ENCODE measurements at regions not wholly inside any gene's neighbourhood (a gene's known extent, or its start where the extent isn't known, plus 50 kb on each side); places are given as distances from the start of the nearest gene placed in this dataset.

DNA sequence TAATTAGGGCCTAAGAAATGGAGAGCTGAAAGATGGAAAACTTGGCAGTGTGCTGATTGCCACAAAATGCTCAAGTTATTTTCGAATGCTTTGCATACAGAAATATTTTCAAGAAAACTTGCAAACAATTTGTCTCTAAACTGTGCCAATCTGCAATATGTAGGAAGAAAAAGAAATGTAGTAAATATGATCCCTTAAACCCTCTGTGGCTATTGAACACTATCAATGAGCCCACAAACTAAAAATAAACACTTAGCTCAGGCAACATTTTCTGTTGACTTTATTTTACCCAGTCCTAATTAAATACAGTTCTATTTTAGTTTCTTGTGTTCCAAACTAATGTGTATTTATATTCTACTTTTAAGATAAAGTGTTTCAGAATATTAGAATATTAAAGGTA is 342.1 kb downstream of the SEMA3D start:
- H3K4me1 ChIP-seq (ENCODE audit: control insufficient read depth in 3 of 3, insufficient read depth in 2 of 3, low read depth in 1 of 3, low read length in 2 of 3) = no peaks in the 10 kb centered on the region
- DNase-seq (no peak), FAIRE-seq (no peak)
- no peaks in the 10 kb centered on the region for H3K27me3 ChIP-seq (ENCODE audit: control insufficient read depth in 3 of 3, insufficient read depth in 3 of 3, low read length in 3 of 3)
- no peaks in the 10 kb centered on the region for H3K9me3 ChIP-seq (ENCODE audit: control insufficient read depth in 2 of 2, insufficient read depth in 1 of 2, low read depth in 1 of 2, low read length in 1 of 2)
- H3K4me3 ChIP-seq (ENCODE audit: low read depth in 1 of 3, low read length in 3 of 3) = no peak overlapping the region
- 76 to 82% (median 78%) methylated on average over 1 of the region's 1 CpG for WGBS, 3 donors
- H3K27ac ChIP-seq (ENCODE audit: low read depth in 1 of 3, low read length in 2 of 3) = no peak overlapping the region
- no peaks in the 10 kb centered on the region for H3K36me3 ChIP-seq (ENCODE audit: control insufficient read depth in 3 of 3, insufficient read depth in 2 of 3, low read depth in 1 of 3, low read length in 3 of 3)

DNA sequence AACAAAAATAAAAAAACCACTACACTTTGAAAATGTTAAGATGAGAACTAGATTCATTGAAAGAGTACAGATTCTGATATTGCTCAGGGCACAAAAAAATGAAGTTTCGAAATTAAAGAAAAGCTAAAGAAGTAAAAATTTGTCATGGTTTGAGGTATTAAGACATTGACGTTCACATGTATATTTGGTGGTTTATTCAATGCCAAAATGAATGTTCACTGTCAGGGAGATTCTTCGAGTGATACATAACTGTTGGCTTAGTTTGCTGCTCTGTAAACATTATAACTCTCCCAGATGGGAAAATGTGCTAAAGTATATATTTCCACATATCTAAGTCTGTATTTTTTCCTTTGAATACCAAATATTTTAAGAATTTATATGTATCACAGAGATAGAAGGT is 345.0 kb downstream of the SEMA3D start:
- DNase-seq (no peak), FAIRE-seq (no peak)
- Histone ChIP-seq H3K4me3 (ENCODE audit: low read depth in 1 of 3, low read length in 3 of 3) (no peak overlapping the region), H3K9me3 (ENCODE audit: control insufficient read depth in 2 of 2, insufficient read depth in 1 of 2, low read depth in 1 of 2, low read length in 1 of 2) (no peaks in the 10 kb centered on the region), H3K4me1 (ENCODE audit: control insufficient read depth in 3 of 3, insufficient read depth in 2 of 3, low read depth in 1 of 3, low read length in 2 of 3) (no peaks in the 10 kb centered on the region), H3K27ac (ENCODE audit: low read depth in 1 of 3, low read length in 2 of 3) (no peak overlapping the region), H3K27me3 (ENCODE audit: control insufficient read depth in 3 of 3, insufficient read depth in 3 of 3, low read length in 3 of 3) (no peaks in the 10 kb centered on the region), H3K36me3 (ENCODE audit: control insufficient read depth in 3 of 3, insufficient read depth in 2 of 3, low read depth in 1 of 3, low read length in 3 of 3) (no peaks in the 10 kb centered on the region)
- 66 to 85% (median 81%) methylated on average over 3 of the region's 3 CpGs for WGBS, 3 donors

DNA sequence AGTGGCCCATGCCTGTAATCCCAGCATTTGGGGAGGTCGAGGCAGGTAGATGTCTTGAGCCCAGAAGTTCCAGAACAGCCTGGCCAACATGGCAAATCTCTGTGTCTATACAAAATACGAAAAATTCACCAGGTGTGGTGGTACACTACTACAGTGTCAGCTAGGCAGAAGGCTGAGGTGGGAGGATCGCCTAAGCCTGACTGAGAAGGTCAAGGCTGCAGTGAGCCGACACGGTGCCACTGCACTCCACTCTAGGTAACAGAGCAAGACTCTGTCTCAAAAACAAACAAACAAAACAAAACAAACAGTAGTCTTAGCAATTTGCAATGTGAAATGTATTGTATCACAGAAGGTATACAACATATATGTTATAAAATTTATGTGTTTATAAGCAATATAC is 348.0 kb downstream of the SEMA3D start:
- H3K27ac ChIP-seq (ENCODE audit: low read depth in 1 of 3, low read length in 2 of 3) = no peak overlapping the region
- no peak overlapping the region for H3K4me3 ChIP-seq (ENCODE audit: low read depth in 1 of 3, low read length in 3 of 3)
- no peak for FAIRE-seq
- no peaks in the 10 kb centered on the region for H3K9me3 ChIP-seq (ENCODE audit: control insufficient read depth in 2 of 2, insufficient read depth in 1 of 2, low read depth in 1 of 2, low read length in 1 of 2)
- no peaks in the 10 kb centered on the region for H3K36me3 ChIP-seq (ENCODE audit: control insufficient read depth in 3 of 3, insufficient read depth in 2 of 3, low read depth in 1 of 3, low read length in 3 of 3)
- no peaks in the 10 kb centered on the region for H3K4me1 ChIP-seq (ENCODE audit: control insufficient read depth in 3 of 3, insufficient read depth in 2 of 3, low read depth in 1 of 3, low read length in 2 of 3)
- H3K27me3 ChIP-seq (ENCODE audit: control insufficient read depth in 3 of 3, insufficient read depth in 3 of 3, low read length in 3 of 3) = no peaks in the 10 kb centered on the region
- WGBS, 3 donors = 76 to 87% (median 83%) methylated on average over 5 of the region's 5 CpGs
- no peak for DNase-seq

- no peak for DNase-seq
- Histone ChIP-seq H3K9me3 (ENCODE audit: control insufficient read depth in 2 of 2, insufficient read depth in 1 of 2, low read depth in 1 of 2, low read length in 1 of 2) (no peaks in the 10 kb centered on the region), H3K4me3 (ENCODE audit: low read depth in 1 of 3, low read length in 3 of 3) (no peak overlapping the region), H3K36me3 (ENCODE audit: control insufficient read depth in 3 of 3, insufficient read depth in 2 of 3, low read depth in 1 of 3, low read length in 3 of 3) (no peaks in the 10 kb centered on the region), H3K4me1 (ENCODE audit: control insufficient read depth in 3 of 3, insufficient read depth in 2 of 3, low read depth in 1 of 3, low read length in 2 of 3) (no peaks in the 10 kb centered on the region), H3K27me3 (ENCODE audit: control insufficient read depth in 3 of 3, insufficient read depth in 3 of 3, low read length in 3 of 3) (no peaks in the 10 kb centered on the region), H3K27ac (ENCODE audit: low read depth in 1 of 3, low read length in 2 of 3) (no peak overlapping the region)
- FAIRE-seq = no peak
- 60 to 82% (median 78%) methylated on average over 2 of the region's 2 CpGs for WGBS, 3 donors
Observed at GRCh38 chr7:84837405-84837804, 349.5 kb downstream of the SEMA3D start.

DNA sequence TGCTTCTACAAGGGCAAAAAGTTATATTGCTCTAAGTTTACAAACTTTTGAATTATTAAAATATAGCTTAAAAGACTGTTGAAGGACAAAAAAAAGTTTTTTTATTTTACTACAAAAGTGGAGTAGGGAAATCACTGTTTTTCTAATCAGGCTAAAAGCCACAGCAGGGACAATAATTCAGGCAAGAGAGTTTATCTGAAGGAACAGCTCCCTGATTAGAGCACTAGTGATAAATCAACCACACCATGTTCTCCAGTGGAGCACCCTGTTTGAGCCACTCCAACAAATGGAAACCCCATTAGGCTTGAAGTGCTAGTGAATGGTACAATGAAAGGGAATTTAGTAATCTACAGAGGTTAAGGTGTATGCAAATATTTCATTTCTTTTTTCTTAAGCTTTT is 357.1 kb downstream of the SEMA3D start:
- Histone ChIP-seq H3K4me3 (ENCODE audit: low read depth in 1 of 3, low read length in 3 of 3) (no peak overlapping the region), H3K36me3 (ENCODE audit: control insufficient read depth in 3 of 3, insufficient read depth in 2 of 3, low read depth in 1 of 3, low read length in 3 of 3) (no peaks in the 10 kb centered on the region), H3K27me3 (ENCODE audit: control insufficient read depth in 3 of 3, insufficient read depth in 3 of 3, low read length in 3 of 3) (no peaks in the 10 kb centered on the region), H3K27ac (ENCODE audit: low read depth in 1 of 3, low read length in 2 of 3) (no peak overlapping the region), H3K9me3 (ENCODE audit: control insufficient read depth in 2 of 2, insufficient read depth in 1 of 2, low read depth in 1 of 2, low read length in 1 of 2) (no peaks in the 10 kb centered on the region), H3K4me1 (ENCODE audit: control insufficient read depth in 3 of 3, insufficient read depth in 2 of 3, low read depth in 1 of 3, low read length in 2 of 3) (no peaks in the 10 kb centered on the region)
- DNase-seq (no peak), FAIRE-seq (no peak)

DNA sequence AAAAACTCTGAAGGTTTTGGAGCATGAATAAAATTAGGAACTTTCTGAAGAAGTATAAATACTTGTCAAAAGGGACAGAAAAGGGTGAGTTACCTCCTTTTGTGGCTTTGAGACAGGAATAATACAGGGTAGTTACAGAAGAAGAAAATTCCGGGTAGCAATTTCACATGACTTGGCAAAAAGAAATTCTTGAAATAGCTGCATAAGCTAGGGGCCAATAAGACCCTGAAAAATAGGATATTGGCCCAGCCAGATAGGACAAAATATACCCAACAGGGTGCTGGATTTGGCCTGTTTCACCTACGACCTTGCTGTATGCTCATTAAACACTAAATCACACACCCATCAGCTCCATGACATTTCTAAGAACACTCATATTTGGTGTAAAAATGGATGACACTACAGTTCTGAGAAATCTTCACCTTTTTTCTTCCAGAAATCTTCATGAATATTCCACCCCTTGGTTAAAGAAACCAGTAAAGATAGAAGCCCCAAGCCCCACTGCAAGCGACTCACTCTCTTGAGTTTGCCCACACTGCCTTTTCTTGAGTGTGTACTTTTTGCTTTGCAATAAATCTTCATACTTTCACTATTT is 362.7 kb downstream of the SEMA3D start:
- FAIRE-seq (no peak), DNase-seq (no peak)
- Histone ChIP-seq H3K9me3 (ENCODE audit: control insufficient read depth in 2 of 2, insufficient read depth in 1 of 2, low read depth in 1 of 2, low read length in 1 of 2) (no peaks in the 10 kb centered on the region), H3K27ac (ENCODE audit: low read depth in 1 of 3, low read length in 2 of 3) (no peak overlapping the region), H3K27me3 (ENCODE audit: control insufficient read depth in 3 of 3, insufficient read depth in 3 of 3, low read length in 3 of 3) (no peaks in the 10 kb centered on the region), H3K4me1 (ENCODE audit: control insufficient read depth in 3 of 3, insufficient read depth in 2 of 3, low read depth in 1 of 3, low read length in 2 of 3) (no peaks in the 10 kb centered on the region), H3K4me3 (ENCODE audit: low read depth in 1 of 3, low read length in 3 of 3) (no peak overlapping the region), H3K36me3 (ENCODE audit: control insufficient read depth in 3 of 3, insufficient read depth in 2 of 3, low read depth in 1 of 3, low read length in 3 of 3) (no peaks in the 10 kb centered on the region)
- WGBS, 3 donors = 75 to 89% (median 85%) methylated on average over 3 of the region's 3 CpGs

GRCh38 chr7:84823530-84823929 is 363.3 kb downstream of the SEMA3D start:
- 69 to 74% (median 72%) methylated on average over 2 of the region's 2 CpGs for WGBS, 3 donors
- H3K27ac ChIP-seq (ENCODE audit: low read depth in 1 of 3, low read length in 2 of 3) = no peak overlapping the region
- FAIRE-seq (no peak), DNase-seq (no peak)
- H3K4me1 ChIP-seq (ENCODE audit: control insufficient read depth in 3 of 3, insufficient read depth in 2 of 3, low read depth in 1 of 3, low read length in 2 of 3) = no peaks in the 10 kb centered on the region
- H3K9me3 ChIP-seq (ENCODE audit: control insufficient read depth in 2 of 2, insufficient read depth in 1 of 2, low read depth in 1 of 2, low read length in 1 of 2) = no peaks in the 10 kb centered on the region
- H3K27me3 ChIP-seq (ENCODE audit: control insufficient read depth in 3 of 3, insufficient read depth in 3 of 3, low read length in 3 of 3) = no peaks in the 10 kb centered on the region
- no peak overlapping the region for H3K4me3 ChIP-seq (ENCODE audit: low read depth in 1 of 3, low read length in 3 of 3)
- H3K36me3 ChIP-seq (ENCODE audit: control insufficient read depth in 3 of 3, insufficient read depth in 2 of 3, low read depth in 1 of 3, low read length in 3 of 3) = no peaks in the 10 kb centered on the region

GRCh38 chr7:84822941-84823510 is 363.8 kb downstream of the SEMA3D start:
- no peak overlapping the region for H3K27ac ChIP-seq (ENCODE audit: low read depth in 1 of 3, low read length in 2 of 3)
- H3K9me3 ChIP-seq (ENCODE audit: control insufficient read depth in 2 of 2, insufficient read depth in 1 of 2, low read depth in 1 of 2, low read length in 1 of 2) = no peaks in the 10 kb centered on the region
- H3K4me1 ChIP-seq (ENCODE audit: control insufficient read depth in 3 of 3, insufficient read depth in 2 of 3, low read depth in 1 of 3, low read length in 2 of 3) = no peaks in the 10 kb centered on the region
- H3K36me3 ChIP-seq (ENCODE audit: control insufficient read depth in 3 of 3, insufficient read depth in 2 of 3, low read depth in 1 of 3, low read length in 3 of 3) = no peaks in the 10 kb centered on the region
- no peaks in the 10 kb centered on the region for H3K27me3 ChIP-seq (ENCODE audit: control insufficient read depth in 3 of 3, insufficient read depth in 3 of 3, low read length in 3 of 3)
- FAIRE-seq (no peak), DNase-seq (no peak)
- WGBS, 3 donors = 83 to 94% (median 92%) methylated on average over 6 of the region's 6 CpGs
- H3K4me3 ChIP-seq (ENCODE audit: low read depth in 1 of 3, low read length in 3 of 3) = no peak overlapping the region
